ENCODE measurements at regions not wholly inside any gene's neighbourhood (a gene's known extent, or its start where the extent isn't known, plus 50 kb on each side); places are given as distances from the start of the nearest gene placed in this dataset.

- no peak overlapping the region for H3K18ac ChIP-seq (ENCODE audit: insufficient read length, low read depth, low read length)
- H3K27ac Mint-ChIP-seq, result no peak overlapping the region
- no peak overlapping the region for H3K14ac ChIP-seq (ENCODE audit: insufficient read depth, low read length)
- H3K9ac ChIP-seq (ENCODE audit: extremely low read depth, insufficient read length, low read length), result no peak overlapping the region
- no peak overlapping the region for H3K4me3 Mint-ChIP-seq
- H3K27me3 Mint-ChIP-seq (ENCODE audit: low read depth), result no peaks in the 10 kb centered on the region
- H3K27me3 ChIP-seq (ENCODE audit: insufficient read depth, low read length), result no peaks in the 10 kb centered on the region
- no peaks in the 10 kb centered on the region; a peak in 1 of 7 replicates for H3K36me3 Mint-ChIP-seq (ENCODE audit: insufficient read depth in 1 of 3, low read depth in 3 of 3)
- H3T11ph ChIP-seq (ENCODE audit: low read length), result no peak overlapping the region
- peaks cover 9 to 10% of the 10 kb centered on the region in 2 experiments for H3K4me1 Mint-ChIP-seq
- WGBS (ENCODE audit: extremely low coverage, insufficient read length, low lambda C conversion rate), result no CpG with 5 or more reads among the region's 1 CpG
- H4K20me1 ChIP-seq (ENCODE audit: control insufficient read depth, insufficient read depth, insufficient read length), result no peaks in the 10 kb centered on the region
- DNase-seq, result no peak
- H2BK15ac ChIP-seq (ENCODE audit: low read depth, low read length), result no peak overlapping the region
- no peak overlapping the region for H2BK5ac ChIP-seq (ENCODE audit: insufficient read length, low read length)
- no peak overlapping the region for H3K56ac ChIP-seq (ENCODE audit: insufficient read length, low read depth, low read length)
- no peak overlapping the region for H3K23ac ChIP-seq (ENCODE audit: insufficient read length, low read depth, low read length)
- no peak overlapping the region for H4K91ac ChIP-seq (ENCODE audit: insufficient read length, low read depth, low read length)
- no peak overlapping the region for H3K4me2 ChIP-seq (ENCODE audit: insufficient read depth, insufficient read length, low read length)
- no peak overlapping the region for H3K27ac ChIP-seq (ENCODE audit: insufficient read length, low read depth, low read length)
- no peak overlapping the region for H3K4ac ChIP-seq (ENCODE audit: low read depth, low read length)
- no peaks in the 10 kb centered on the region for H3K79me1 ChIP-seq (ENCODE audit: insufficient read depth, low read depth, low read length, poor library complexity, severe bottlenecking)
- no peak overlapping the region for H2AFZ ChIP-seq (ENCODE audit: low read length)
- no peak overlapping the region for H2BK20ac ChIP-seq (ENCODE audit: low read depth, low read length, poor library complexity, severe bottlenecking)
- H2BK120ac ChIP-seq (ENCODE audit: low read depth, low read length, poor library complexity, severe bottlenecking), result no peak overlapping the region
- H3K4me1 ChIP-seq (ENCODE audit: insufficient read depth, low read length), result no peaks in the 10 kb centered on the region
- H4K8ac ChIP-seq (replicated peaks; ENCODE audit: insufficient read length, low read depth, low read length), result no peak overlapping the region
- H3K79me2 ChIP-seq (ENCODE audit: insufficient read depth, low read length), result no peaks in the 10 kb centered on the region
- peaks cover 0 to 3% of the 10 kb centered on the region in 2 experiments; a peak in 3 of 5 replicates for H3K9me3 Mint-ChIP-seq
- no peaks in the 10 kb centered on the region for H3K23me2 ChIP-seq (ENCODE audit: insufficient read length, low read depth, low read length, poor library complexity, severe bottlenecking)
- H2AK5ac ChIP-seq (ENCODE audit: insufficient read length, low read length), result no peak overlapping the region
- no peak overlapping the region for H4K5ac ChIP-seq (ENCODE audit: insufficient read length, low read depth, low read length)
- TF ChIP-seq CTCF (conservative IDR thresholded peaks at IDR 0.05), result no peak
- no peak overlapping the region for H2BK12ac ChIP-seq (ENCODE audit: insufficient read length, low read depth, low read length)
- H3K9me3 ChIP-seq (ENCODE audit: control insufficient read depth, low read depth, low read length), result no peaks in the 10 kb centered on the region
Measured at GRCh38 chr6:145483191-145483996, 251.9 kb downstream of the EPM2A start.

All from H9 (cell line).